KMS-11 (cell line): ENCODE measurements at regions not wholly inside any gene's neighbourhood (a gene's known extent, or its start where the extent isn't known, plus 50 kb on each side); places are given as distances from the start of the nearest gene placed in this dataset.

Source experiments
- H2AFZ ChIP-seq: fragments of 200-600 bp; sonication (generic); 2 replicates; pipeline ENCODE4 v1.6.1; 2016; ENCODE audit warnings: antibody characterized with exemption, mixed run types, low read depth
- H3K27ac ChIP-seq: fragments of 200-600 bp; sonication (generic); 2 replicates; pipeline ENCODE4 v1.6.1; 2016; ENCODE audit warnings: mild to moderate bottlenecking, mixed run types
- H3K27me3 ChIP-seq: fragments of 200-600 bp; sonication (generic); 2 replicates; pipeline ENCODE4 v1.6.1; 2017; ENCODE audit warnings: mild to moderate bottlenecking, low read depth, mixed run types, moderate library complexity; ENCODE audit not compliant: insufficient read depth
- H3K36me3 ChIP-seq: fragments of 200-600 bp; sonication (generic); 2 replicates; pipeline ENCODE4 v1.6.1; 2017; ENCODE audit warnings: mild to moderate bottlenecking, mixed run types; ENCODE audit not compliant: insufficient read depth
- H3K4me1 ChIP-seq: fragments of 200-600 bp; sonication (generic); 2 replicates; pipeline ENCODE4 v1.6.1; 2016; ENCODE audit warnings: mild to moderate bottlenecking, low read depth, mixed run types; ENCODE audit not compliant: poor library complexity, severe bottlenecking
- H3K4me2 ChIP-seq: fragments of 200-600 bp; sonication (generic); 2 replicates; pipeline ENCODE4 v1.7.0; 2016; ENCODE audit warnings: mild to moderate bottlenecking, mixed run types
- H3K4me3 ChIP-seq: fragments of 200-600 bp; sonication (generic); IDR thresholded peaks from 2 replicates; pipeline ENCODE4 v1.6.1; 2017; ENCODE audit warnings: low read depth, low read length, mixed read lengths; ENCODE audit not compliant: insufficient read depth
- H3K79me2 ChIP-seq: fragments of 200-600 bp; sonication (generic); 2 replicates; pipeline ENCODE4 v1.6.1; 2016; ENCODE audit warnings: low read depth, mixed run types; ENCODE audit not compliant: insufficient read depth
- H3K9ac ChIP-seq: fragments of 200-600 bp; sonication (generic); 2 replicates; pipeline ENCODE4 v1.6.1; 2016; ENCODE audit warnings: mild to moderate bottlenecking, mixed run types
- H4K20me1 ChIP-seq: fragments of 200-600 bp; sonication (generic); 2 replicates; pipeline ENCODE4 v1.6.1; 2016; ENCODE audit warnings: mild to moderate bottlenecking, mixed run types; ENCODE audit not compliant: insufficient read depth
- TF ChIP-seq, protein P1 (sequence below): fragments of 200-600 bp; sonication (generic); conservative IDR thresholded peaks from 2 replicates; pipeline ENCODE4 v1.6.1; 2017; ENCODE audit warnings: low read depth, mild to moderate bottlenecking, antibody characterized with exemption, low read length, moderate library complexity, mixed read lengths

DNA sequence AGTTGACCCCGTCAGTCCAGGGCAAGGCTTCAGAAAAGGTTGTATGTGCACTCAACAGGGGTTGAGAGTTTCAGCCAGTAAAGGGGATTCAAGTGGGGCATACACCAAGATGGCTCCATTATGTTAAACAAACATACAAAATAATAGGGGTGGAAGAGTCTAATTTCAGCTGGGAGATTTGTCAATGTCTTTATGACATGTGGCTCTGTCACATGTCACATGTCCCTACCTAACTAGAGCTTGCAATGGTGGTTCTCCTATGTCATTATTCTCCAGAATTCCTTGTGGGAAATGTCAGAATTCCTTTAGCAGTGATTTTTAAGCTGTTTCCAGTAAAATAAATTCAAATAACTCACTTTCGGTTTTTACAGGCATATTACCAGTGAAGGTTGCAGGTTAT, 392.0 kb upstream of the ADGRL4 start:
- H3K79me2 ChIP-seq: no peaks in the 10 kb centered on the region
- H3K4me2 ChIP-seq: no peak overlapping the region
- no peak overlapping the region for H3K4me3 ChIP-seq
- H2AFZ ChIP-seq: no peak overlapping the region
- H3K27ac ChIP-seq: no peak overlapping the region
- TF ChIP-seq, protein P1, sequence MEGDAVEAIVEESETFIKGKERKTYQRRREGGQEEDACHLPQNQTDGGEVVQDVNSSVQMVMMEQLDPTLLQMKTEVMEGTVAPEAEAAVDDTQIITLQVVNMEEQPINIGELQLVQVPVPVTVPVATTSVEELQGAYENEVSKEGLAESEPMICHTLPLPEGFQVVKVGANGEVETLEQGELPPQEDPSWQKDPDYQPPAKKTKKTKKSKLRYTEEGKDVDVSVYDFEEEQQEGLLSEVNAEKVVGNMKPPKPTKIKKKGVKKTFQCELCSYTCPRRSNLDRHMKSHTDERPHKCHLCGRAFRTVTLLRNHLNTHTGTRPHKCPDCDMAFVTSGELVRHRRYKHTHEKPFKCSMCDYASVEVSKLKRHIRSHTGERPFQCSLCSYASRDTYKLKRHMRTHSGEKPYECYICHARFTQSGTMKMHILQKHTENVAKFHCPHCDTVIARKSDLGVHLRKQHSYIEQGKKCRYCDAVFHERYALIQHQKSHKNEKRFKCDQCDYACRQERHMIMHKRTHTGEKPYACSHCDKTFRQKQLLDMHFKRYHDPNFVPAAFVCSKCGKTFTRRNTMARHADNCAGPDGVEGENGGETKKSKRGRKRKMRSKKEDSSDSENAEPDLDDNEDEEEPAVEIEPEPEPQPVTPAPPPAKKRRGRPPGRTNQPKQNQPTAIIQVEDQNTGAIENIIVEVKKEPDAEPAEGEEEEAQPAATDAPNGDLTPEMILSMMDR: no peak
- no peak overlapping the region for H3K9ac ChIP-seq
- H3K27me3 ChIP-seq: no peaks in the 10 kb centered on the region
- H3K4me1 ChIP-seq: no peaks in the 10 kb centered on the region
- no peaks in the 10 kb centered on the region for H4K20me1 ChIP-seq
- no peaks in the 10 kb centered on the region for H3K36me3 ChIP-seq

DNA sequence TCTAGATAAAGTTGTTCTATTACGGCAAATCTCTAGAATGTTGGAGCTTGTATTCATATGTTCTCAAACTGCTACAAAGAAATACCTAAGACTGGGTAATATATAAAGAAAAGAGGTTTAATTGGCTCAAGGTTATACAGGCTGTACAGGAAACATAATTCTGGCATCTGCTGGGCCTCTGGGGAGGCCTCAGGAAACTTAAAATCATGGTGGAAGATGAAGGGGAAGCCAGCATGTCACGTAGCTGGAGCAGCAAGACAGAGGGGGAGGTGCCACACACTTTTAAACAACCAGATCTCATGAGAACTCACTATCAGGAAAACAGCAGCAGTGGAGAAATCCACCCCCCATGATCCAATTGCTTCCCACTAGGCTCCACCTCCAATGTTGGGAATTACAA, 390.4 kb upstream of the ADGRL4 start:
- Histone ChIP-seq H3K27ac (no peak overlapping the region), H3K4me2 (no peak overlapping the region), H3K4me3 (no peak overlapping the region), H3K9ac (no peak overlapping the region), H3K79me2 (no peaks in the 10 kb centered on the region), H3K4me1 (no peaks in the 10 kb centered on the region), H3K36me3 (no peaks in the 10 kb centered on the region), H4K20me1 (no peaks in the 10 kb centered on the region), H2AFZ (no peak overlapping the region), H3K27me3 (no peaks in the 10 kb centered on the region)
- TF ChIP-seq, protein P1: no peak

DNA sequence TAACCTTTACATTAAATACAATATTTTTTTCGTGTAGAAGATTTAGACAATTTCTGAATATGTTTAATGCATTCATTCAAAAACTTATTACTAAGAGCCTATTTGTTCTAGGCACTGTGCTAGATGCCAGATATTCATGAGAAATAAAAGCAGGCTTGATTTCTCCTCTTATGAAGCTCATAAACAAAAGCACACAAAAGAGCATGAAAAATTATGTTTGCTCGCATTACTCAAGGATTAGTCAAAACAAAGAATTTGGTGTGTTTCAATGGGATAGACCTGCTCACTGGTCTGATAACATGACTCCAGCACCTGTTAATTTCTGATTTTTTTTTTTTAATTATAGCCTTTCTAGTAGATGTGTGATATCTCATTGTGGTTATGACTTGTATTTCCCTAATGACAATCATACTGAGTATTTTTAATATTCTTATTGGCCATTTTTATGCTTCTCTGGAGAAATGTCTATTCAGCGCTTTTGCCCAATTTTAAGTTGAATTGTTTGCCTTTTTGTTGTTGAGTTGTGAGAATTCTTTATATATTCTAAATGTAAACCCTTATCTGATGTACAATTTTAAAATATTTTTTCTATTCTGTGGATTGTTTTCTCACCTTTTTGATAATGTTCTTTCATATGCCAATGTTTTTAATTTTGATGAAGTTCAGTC, 382.3 kb upstream of the ADGRL4 start:
- Histone ChIP-seq H3K4me3 (no peak overlapping the region), H3K27me3 (no peaks in the 10 kb centered on the region), H4K20me1 (no peaks in the 10 kb centered on the region), H3K4me2 (no peak overlapping the region), H3K9ac (no peak overlapping the region), H2AFZ (no peak overlapping the region), H3K4me1 (no peaks in the 10 kb centered on the region), H3K27ac (no peak overlapping the region), H3K36me3 (no peaks in the 10 kb centered on the region), H3K79me2 (no peaks in the 10 kb centered on the region)
- TF ChIP-seq, protein P1: no peak

DNA sequence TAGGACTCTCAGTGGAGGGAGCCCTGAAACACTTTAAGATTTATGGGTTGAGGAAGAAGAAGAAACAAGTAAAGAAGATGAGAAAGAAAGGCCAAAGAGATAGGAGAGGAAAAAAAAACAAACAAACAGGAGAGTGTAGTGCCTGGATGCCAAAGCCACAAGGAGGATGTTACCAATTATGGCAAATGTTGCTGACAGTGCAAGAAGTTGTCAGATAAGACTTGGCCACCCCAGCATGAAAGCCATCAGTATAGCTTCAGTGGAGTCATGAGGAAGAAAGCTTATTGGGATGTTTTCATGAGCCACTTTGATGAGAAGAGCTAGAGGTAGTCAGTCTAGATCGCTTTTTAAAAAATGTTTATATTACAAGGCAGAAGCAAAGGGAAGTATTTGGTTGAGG, 380.2 kb upstream of the ADGRL4 start:
- Histone ChIP-seq H3K27me3 (no peaks in the 10 kb centered on the region), H3K79me2 (no peaks in the 10 kb centered on the region), H3K4me3 (no peak overlapping the region), H3K4me1 (no peaks in the 10 kb centered on the region), H3K4me2 (no peak overlapping the region), H4K20me1 (no peaks in the 10 kb centered on the region), H3K9ac (no peak overlapping the region), H2AFZ (no peak overlapping the region), H3K36me3 (no peaks in the 10 kb centered on the region), H3K27ac (no peak overlapping the region)
- TF ChIP-seq, protein P1: no peak
